GM18511 (cell line): ENCODE measurements at regions not wholly inside any gene's neighbourhood (a gene's known extent, or its start where the extent isn't known, plus 50 kb on each side); places are given as distances from the start of the nearest gene placed in this dataset.
"Not testable (repeated sequence)": the region's sequence is repeated elsewhere in the genome, so short reads cannot be mapped to it uniquely, and the experiment has no call there.

Source experiments
- ATAC-seq: cut with Tn5 transposase; IDR thresholded peaks from one replicate; pipeline ENCODE4 v1.9.1; 2021; ENCODE audit warnings: mild to moderate bottlenecking, moderate library complexity; ENCODE audit not compliant: unreplicated experiment

DNA sequence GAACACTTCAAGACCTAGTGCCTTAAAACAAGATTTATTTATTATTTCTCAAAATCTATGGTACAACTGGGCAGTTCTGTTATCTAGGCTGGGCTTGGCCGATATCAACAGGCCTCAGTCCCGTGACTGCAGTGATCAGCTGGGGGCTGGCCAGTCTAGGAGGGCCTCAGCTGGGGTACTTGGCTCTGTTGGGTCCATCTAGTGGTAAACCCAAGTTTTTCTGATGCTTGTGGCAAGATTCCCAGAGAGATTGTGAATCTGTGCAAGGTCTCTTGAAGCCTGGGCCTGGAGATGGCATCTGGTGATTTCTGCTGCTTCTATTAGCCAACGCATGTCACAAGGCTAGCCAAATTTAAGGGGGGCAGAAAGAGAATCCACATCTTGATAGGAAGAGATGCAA is 482.4 kb upstream of the SGO1 start:
- no peak for ATAC-seq

DNA sequence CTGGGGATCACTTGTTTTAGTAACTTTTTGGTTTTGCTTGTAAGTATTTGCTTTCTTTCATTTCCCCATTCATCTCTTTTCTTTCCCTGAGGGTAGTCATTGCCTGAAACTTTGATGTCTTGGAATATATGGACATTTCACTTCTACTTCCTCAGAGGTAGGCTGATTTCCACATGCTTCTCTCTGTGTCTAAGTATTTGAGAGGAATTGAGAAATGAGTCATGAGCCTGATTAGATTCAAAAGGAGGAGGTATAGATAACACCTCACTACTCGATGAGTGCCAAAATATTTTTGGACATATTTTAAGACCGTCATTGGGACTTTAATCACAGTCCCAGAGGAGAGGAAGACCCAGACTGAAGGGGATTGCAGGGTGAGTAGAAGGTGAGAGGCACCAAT is 480.1 kb upstream of the SGO1 start:
- ATAC-seq, result no peak

DNA sequence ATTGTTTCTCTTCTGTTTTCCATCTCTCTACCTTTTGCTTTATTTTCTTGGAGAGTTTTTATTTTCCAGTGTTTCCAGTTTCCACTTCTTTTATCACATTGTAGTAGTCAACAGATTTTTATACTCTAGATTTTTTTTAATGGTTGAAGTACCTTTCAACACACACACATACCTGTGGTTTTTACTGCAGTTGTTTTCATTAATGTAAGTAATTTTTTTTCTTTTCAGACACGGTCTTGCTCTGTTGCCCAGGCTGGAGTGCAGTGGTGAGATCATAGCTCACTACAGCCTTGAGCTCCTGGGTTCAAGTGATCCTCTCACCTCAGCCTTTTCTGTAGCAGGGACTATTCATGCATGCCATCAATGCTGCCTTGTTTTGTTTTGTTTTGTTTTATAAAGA is 472.5 kb upstream of the SGO1 start:
- no peak for ATAC-seq

DNA sequence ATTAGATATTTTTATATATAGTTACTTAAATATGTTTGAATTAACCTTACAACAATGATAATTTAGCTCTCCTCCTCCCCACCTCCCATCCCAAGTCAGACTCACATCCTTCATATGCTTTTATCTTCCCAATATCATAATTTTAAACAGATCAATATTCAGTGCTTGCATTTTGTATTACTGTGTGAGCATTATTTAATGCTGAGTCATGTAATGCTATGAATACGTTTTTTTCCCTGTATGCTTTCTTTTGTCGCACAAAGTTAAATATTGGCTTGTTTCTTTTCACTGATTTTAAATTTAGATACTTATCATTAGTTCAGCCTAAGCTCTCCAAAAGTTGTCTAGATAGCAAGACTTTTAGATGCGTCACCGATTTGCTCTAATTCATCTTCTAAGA is 471.6 kb upstream of the SGO1 start:
- no peak for ATAC-seq

DNA sequence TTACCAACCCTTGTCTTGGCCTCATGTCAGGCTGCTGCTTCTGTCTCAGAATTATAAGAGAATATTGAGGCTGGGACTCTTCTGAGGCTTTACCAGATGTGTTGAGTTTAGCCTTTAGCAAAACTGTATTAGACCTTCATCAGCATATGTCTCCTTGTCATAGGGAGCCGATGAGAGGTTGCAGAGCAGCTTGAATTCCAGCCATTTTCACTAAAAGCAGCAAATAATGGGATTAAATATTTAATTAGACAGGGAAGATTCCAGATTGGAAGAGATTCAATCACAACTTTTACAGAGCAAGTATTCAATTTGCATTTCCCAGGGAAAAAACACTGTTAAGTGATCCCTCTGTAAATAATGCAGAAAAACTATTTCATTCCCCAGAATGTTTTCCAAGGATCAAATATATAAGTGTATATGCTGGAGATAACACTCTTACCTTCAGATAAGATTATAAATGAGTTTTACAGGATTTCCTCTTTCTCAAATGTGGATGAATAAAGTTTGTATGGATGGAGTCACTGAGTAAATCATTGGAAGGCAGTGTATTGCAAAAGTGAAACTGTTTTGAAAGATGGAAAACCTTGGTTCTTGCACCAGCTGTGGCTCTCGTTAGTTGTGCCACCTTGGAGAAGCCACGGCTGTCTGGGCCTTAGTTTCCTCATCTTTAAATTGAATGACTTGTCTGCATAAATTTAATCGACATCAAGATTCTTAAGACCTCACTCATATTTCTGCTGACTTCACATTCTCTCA is 466.4 kb upstream of the SGO1 start:
- no peak for ATAC-seq

DNA sequence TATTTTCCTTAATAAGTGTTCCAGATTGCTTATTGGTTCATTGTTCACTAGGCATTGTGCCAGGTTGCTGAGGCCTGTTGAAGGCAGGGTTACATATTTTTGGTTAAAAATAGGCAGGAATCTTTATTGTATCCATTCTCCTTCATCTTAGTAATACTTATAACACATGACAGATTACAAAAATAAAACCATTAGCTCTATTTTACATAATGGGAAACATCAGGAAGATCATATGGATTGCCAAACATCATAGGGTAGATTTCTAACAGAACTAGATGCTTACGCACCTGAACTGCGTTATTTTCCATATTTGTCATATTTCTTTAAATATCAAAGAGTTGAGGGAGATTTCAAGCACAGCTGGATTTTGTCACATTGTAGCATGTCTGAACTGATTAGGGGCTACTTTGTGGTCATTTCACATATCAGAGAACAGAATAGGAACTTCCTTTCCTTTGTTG is 462.9 kb upstream of the SGO1 start:
- ATAC-seq, result no peak

DNA sequence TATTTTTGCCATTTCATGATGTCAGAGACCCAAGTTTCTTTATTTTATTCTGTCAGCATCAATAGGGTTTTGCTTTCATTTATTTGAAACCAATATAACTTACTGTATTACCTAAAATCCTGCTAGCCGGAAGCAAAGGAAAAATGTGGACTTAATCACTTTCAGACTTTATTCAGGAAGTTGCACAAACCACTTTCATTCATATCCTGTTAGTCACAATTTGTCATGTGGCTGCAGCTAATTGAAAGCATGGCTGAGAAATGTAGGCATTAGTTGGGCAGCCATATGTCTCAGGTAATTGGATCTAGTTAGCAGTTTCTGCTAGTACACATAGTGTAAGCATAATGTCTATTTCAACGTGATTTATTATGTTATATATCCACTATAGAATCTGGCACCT is 462.3 kb upstream of the SGO1 start:
- ATAC-seq, result no peak

DNA sequence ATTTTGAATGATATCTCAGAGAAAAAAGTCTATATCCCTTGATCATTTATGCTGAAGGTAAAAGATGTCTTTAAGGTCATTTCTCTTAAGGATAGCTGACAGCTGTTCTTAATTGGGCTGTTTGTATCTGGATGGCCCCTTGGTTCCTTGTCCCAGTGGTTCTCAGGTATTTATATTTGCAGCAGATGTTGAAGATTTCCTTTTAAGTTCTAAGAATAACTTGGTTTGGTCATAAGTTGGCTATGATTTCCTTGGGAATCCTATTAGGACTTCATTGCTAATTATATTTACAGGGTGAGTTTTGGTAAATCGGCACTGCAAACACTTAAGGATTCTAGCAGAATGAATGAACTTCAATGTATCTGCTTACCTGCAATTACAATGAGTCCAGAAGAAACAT is 460.4 kb upstream of the SGO1 start:
- no peak for ATAC-seq

DNA sequence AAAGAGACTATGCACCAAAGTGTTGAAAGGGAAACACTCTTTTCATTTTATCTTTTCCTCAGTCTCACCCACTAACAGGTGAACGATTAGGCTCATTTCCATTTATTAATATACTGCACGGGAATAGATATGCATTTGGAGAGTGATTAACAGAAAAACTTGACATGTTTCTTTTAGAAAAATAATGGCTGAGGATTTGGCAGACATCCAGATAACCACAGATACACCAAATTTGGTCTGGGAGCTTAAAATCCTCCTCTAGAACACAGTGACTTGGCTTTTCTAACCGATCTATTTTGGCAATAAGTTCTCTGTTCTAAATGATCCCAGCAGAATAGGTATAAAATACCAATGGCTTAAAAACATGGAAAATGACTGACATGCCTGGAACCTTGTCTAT is 459.3 kb upstream of the SGO1 start:
- no peak for ATAC-seq

DNA sequence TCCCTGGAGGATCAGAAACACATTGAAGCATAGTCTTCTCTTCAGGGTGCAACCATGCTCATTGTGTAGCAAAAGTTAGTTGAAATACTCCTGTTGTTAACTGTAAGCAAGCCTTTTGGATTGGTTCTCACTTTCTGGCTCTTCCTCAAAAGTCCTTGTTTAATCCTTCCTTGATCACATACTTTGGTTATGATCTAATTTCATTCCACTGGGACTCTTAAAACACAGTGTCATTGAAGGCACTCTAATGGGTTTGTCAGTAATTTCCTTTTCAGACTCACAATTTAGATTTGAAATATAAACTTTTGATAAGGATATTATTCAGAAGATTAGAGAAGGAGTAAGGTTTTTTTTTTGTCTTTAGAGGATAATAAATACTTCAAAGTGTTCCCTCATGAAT is 451.7 kb upstream of the SGO1 start:
- no peak for ATAC-seq

DNA sequence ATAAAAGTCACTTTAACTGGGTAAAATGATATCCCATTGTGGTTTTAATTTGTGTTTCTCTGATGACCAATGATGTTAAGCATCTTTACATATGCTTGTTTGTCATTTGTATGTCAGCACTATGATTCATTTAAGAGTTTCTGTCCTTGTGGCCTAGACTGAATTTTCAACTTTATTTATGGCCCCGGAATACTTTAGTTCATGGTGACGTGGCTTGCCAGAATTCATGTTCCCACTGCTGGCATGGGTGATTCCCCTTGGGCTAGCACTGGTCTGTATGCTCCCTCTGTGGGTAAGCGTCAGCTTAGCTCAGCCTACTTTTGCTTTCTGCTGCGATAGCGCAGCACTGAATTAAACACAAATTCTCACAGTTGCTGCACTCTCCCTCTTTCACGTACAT is 436.3 kb upstream of the SGO1 start:
- ATAC-seq, result no peak

DNA sequence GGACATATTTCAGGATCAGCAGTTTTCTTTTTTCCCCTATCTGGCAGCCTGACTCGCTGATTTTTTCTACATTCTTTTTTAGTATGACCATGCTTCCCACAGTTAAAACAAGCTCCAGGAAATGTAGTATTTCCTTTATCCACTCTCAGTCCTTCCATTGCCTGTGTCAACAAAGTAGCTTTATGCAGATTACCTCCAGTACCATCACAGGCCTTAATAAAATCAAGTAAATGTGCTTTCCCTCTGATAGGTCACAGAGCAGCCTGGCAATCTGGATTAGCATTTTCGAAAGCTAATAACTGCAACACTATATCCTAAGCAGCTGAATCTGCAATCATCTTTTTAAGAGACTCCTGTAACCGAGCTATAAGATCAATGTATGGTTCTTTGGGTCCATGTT is 432.6 kb upstream of the SGO1 start:
- not testable (repeated sequence) for ATAC-seq

DNA sequence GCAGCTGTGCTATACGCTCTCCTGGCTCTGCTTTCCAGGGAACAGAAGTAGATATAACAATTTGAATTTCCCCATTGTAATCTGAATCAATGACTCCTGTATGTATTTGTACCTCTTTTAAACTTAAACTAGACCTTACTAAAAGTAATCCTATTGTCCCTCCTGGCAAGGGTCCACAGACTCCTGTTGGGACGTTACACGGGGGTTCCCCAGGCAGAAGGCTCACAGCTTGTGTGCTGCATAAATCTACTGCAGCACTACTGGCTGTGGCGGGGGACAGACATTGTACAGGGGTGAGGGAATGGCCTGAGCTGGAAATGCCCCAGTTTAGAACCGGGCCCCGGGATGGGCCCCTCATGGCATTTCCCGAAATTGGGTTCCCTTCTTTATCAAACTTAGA is 432.2 kb upstream of the SGO1 start:
- not testable (repeated sequence) for ATAC-seq

DNA sequence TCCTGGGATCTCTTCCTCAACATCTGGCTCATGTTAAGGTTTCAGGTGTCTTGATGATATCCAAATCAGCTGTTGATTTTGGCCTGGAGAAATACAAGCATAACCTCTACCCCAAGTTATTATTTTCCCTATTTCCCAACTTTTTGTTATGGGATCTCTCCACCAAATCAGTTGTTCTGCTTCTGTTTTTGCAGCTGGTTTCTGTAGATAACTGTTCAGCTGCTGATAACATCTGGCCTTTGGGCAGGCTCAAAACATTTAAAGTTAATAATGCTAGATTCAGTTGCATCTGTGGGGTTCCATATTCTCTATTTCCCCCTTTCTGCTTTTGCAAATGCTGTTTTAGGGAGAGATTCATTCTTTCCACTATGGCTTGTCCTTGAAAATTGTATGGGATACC is 430.0 kb upstream of the SGO1 start:
- not testable (repeated sequence) for ATAC-seq

DNA sequence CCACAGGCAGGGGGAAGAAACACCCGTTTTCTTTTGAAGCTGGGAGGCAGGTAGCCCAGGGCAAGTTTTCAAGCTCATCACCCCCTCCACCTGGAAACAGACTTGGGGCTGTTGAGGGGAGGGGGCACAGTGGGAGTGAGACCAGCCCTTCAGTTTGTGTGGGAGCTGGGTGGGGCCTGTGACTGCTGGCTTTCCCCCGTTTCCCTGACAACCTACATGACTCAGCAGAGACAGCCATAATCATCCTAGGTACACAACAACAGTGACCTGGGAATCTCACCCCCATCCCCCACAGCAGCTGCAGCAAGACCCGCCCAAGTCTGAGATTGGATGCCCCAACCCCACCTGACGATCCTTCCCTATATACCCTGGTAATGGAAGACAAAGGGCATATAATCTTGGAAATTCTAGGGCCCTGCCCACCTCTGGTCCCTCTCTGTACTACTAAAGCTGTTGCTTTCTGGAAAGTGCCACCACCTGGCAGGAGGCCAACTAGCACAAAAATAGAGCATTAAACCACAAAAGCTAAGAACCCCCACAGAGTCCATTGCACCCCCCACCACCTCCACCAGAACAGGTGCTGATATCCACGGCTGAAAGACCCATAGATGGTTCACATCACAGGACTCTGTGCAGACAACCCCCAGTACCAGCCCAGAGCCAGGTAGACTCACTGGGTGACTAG is 422.2 kb upstream of the SGO1 start:
- no peak for ATAC-seq

DNA sequence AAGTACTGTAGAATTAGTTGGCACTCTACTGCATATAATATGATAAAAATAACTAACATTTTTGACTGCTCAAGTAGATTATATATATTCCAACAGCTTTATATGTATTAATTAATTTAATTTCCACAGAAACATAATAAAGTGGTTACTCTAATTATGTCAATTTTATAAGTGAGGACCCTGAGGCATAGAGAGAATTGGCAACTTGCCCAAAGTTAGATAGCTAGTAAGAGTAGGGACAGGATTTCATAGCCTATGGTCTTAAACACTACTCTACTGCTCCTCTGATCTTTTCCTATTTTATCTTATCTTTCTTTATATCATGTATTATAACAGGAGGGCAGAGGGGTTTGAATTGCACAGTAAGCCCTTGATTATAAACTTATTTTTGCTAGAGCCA is 418.7 kb upstream of the SGO1 start:
- ATAC-seq, result no peak

DNA sequence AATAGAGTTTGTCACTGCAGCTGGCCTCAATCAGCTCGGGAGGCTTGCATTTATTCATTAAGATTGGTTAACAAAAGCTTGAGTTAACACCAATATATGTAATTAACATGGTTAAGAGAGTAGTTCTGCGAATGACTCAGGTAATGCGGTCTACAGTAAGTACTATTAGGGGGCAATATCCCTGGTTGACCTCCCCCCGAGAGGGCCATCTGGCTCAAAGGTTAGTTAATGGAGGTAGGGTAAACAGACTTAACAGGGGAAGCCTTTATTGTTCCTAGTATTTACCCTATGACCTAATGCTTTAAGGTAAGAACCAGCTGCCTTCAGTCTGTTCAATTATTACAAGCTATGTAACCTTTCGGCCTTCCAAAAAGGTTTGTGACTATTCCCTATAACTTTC is 403.3 kb upstream of the SGO1 start:
- ATAC-seq, result no peak

DNA sequence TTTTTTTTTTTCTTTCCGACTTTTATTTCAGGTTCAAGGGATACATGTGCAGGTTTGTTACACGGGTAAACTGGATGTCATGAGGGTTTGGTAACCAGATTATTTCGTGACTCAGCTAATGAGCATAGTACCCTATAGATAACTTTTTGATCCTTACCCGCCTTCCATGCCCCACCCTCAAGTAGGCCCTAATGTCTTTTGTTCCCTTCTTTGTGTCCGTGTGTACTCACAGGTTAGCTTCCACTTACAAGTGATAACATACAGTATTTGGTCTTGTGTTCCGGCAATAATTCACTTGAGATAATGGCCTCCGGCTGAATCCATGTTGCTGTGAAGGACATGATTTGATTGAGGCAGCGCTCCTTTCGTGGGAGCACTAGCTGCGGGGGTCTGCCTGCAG is 402.8 kb upstream of the SGO1 start:
- no peak for ATAC-seq

DNA sequence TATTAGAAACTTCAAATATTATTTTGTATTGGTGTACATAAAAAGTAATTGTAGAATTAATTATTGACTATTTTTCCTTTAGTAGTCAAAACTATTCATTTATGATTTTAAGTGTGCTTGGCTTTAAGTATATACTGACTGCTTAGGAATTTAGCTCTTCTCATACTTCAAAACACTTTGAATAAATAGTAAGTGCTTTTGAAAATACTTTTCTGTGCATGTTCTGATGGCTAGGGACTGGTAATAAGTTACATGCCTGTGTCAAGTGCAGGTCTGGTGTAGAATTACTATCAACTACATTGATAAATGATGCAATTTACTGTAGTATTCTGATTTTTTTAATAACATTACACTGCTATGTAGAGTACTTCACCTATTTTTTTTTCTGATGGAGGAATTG is 397.6 kb upstream of the SGO1 start:
- no peak for ATAC-seq

DNA sequence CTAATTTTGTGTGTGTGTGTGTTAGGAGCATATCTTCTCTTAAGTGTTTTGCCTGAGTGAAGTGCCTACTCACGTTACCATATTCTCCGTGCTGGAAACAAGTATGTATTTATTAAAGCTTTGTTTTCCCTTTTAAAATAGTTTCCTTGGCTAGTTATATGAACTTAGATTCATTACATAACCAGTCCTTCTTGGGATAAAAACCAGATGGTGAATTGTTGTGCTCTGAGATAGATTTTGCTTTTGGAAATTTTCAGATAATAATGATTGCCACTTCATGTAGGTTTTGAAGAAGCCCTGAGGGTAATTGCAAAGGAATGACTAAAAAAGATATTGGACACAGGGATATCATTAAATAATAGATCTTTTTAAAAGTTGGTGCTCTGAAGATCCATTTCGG is 390.2 kb upstream of the SGO1 start:
- ATAC-seq, result no peak

DNA sequence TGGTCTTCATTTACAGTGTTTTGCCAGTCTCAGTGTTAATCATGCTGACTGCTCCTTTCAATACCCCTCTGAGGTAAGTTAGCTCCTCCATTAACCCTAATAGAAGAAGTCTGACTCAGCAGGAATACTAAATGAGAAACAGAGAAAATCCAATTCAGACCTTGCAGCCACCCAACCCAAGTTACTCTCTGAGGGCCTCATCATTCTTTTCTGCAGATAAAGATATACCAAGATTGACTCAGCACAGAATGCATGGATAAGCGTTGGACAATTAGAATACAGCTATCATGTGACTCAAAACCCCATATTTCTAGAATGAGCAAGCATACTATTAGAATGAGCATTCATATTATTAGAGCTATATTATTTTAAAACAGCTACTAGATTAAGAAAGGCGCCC is 389.1 kb upstream of the SGO1 start:
- no peak for ATAC-seq

DNA sequence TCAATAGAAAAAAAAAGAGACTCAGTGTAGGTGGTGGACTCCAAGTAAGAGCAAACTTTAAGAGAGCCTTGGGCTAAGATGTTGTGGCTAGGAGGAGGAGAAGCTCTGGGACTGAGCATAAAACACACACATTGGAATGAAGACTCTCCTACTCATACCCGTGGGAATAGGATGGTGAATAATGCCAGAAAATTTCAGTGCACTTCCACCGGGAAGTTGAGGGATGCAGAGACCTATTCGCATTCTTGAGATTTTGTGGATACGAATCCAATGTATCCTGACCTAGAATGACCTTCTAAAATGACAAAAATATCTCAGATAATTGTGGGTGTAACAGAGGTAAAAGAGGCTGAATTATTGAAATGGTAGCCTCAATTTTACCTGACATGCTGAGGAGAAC is 388.7 kb upstream of the SGO1 start:
- ATAC-seq, result no peak

DNA sequence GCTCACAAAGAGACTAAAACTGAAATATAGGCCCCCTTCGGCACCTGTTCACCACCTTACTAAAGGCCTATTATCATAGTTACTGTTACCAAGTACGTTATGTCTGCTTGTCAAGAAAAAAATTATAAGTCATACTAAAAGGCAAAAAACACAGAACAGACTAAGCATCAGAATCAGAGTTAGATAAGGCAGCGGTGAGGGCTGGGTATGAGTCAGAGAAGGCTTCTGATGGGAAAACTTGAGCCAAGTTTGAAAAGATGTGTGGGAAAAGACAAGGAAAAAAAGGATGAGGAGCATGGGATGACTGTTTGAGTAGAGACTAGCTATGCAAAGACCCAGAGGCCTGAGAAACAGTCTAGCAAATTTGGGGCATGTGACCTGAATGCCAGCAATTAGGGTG is 387.2 kb upstream of the SGO1 start:
- no peak for ATAC-seq
